Erythroblast (primary cell): ENCODE measurements at regions not wholly inside any gene's neighbourhood (a gene's known extent, or its start where the extent isn't known, plus 50 kb on each side); places are given as distances from the start of the nearest gene placed in this dataset.

Experiments
- GATA1 ChIP-seq: IDR thresholded peaks from 2 replicates; pipeline ENCODE4 v1.6.1; 2011; ENCODE audit warnings: low read depth, mild to moderate bottlenecking, control low read depth, low read length, moderate library complexity
- POLR2A ChIP-seq: IDR thresholded peaks from 2 replicates; pipeline ENCODE4 v1.6.1; 2011; ENCODE audit warnings: mild to moderate bottlenecking, low read length

GRCh38 chr2:15853903-15854302 is 86.4 kb upstream of the MYCN start:
- TF ChIP-seq POLR2A: no peak
- no peak for TF ChIP-seq GATA1
